Lower lobe of right lung (tissue), 2 donors: ENCODE measurements at regions not wholly inside any gene's neighbourhood (a gene's known extent, or its start where the extent isn't known, plus 50 kb on each side); places are given as distances from the start of the nearest gene placed in this dataset.
"Not testable (repeated sequence)": the region's sequence is repeated elsewhere in the genome, so short reads cannot be mapped to it uniquely, and the experiment has no call there.

Source experiments
- ATAC-seq, 2 donors: fragments of 200-7000 bp; cut with Tn5 transposase; one replicate each; pipeline ENCODE4 v1.9.1; 2020 to 2022; ENCODE audit warnings: mild to moderate bottlenecking in 2 of 2, moderate library complexity in 2 of 2
- DNase-seq: peaks from one replicate; pipeline ENCODE4 v3.0.0-alpha.2; 2020
- H3K27ac ChIP-seq: fragments of 200-600 bp; one replicate; pipeline ENCODE4 v1.8.0; 2022
- H3K27me3 ChIP-seq: fragments of 200-600 bp; one replicate; pipeline ENCODE4 v1.8.0; 2022; ENCODE audit warnings: low read depth
- H3K36me3 ChIP-seq: fragments of 200-600 bp; one replicate; pipeline ENCODE4 v1.8.0; 2022; ENCODE audit warnings: mild to moderate bottlenecking
- H3K4me1 ChIP-seq: fragments of 200-600 bp; one replicate; pipeline ENCODE4 v1.8.0; 2022
- H3K4me3 ChIP-seq: fragments of 200-600 bp; one replicate; pipeline ENCODE4 v1.8.0; 2022; ENCODE audit warnings: mild to moderate bottlenecking
- H3K9me3 ChIP-seq: fragments of 200-600 bp; one replicate; pipeline ENCODE4 v1.8.0; 2022
- CTCF ChIP-seq: fragments of 200-600 bp; IDR thresholded peaks from one replicate; pipeline ENCODE4 v1.8.0; 2022; ENCODE audit warnings: antibody characterized with exemption, mild to moderate bottlenecking
- intact Hi-C: fragments of 100-400 bp; cut with DNase I; formaldehyde crosslinking; loops from one replicate; pipeline ENCODE4 v1.11.0; 2022
- donor health status: DM: no; HTN: yes; CAD: no; lungs with severe emphysema.

- DNase-seq (no peak), ATAC-seq (no peak)
- no peak overlapping the region for H3K27ac ChIP-seq
- no peaks in the 10 kb centered on the region for H3K27me3 ChIP-seq
- no peak overlapping the region for H3K4me3 ChIP-seq
- TF ChIP-seq CTCF: no peak
- no peaks in the 10 kb centered on the region for H3K4me1 ChIP-seq
- no peaks in the 10 kb centered on the region for H3K36me3 ChIP-seq
- no peaks in the 10 kb centered on the region for H3K9me3 ChIP-seq
- intact Hi-C loops: no loop called here
These were observed 218.5 kb upstream of the CNTN3 start for GRCh38 chr3:74832925-74833324.

GRCh38 chr3:74830845-74831244, 216.4 kb upstream of the CNTN3 start:
- H3K27me3 ChIP-seq, DNase-seq, H3K36me3 ChIP-seq, H3K9me3 ChIP-seq, ATAC-seq, intact Hi-C loops, H3K4me3 ChIP-seq, H3K4me1 ChIP-seq, H3K27ac ChIP-seq: not testable (repeated sequence)

- H3K27ac ChIP-seq, ATAC-seq, H3K27me3 ChIP-seq, intact Hi-C loops, H3K4me3 ChIP-seq, H3K36me3 ChIP-seq, DNase-seq, H3K4me1 ChIP-seq, H3K9me3 ChIP-seq: not testable (repeated sequence)
These were observed 210.9 kb upstream of the CNTN3 start for GRCh38 chr3:74825404-74825803.

- Histone ChIP-seq H3K27ac (no peak overlapping the region), H3K4me1 (no peaks in the 10 kb centered on the region), H3K36me3 (no peaks in the 10 kb centered on the region), H3K9me3 (no peaks in the 10 kb centered on the region), H3K4me3 (no peak overlapping the region), H3K27me3 (no peaks in the 10 kb centered on the region)
- DNase-seq (no peak), ATAC-seq (no peak)
- intact Hi-C loops: no loop called here
- TF ChIP-seq CTCF: no peak
These were observed 209.9 kb upstream of the CNTN3 start for GRCh38 chr3:74824366-74824765.

- ATAC-seq (no peak), DNase-seq (no peak)
- Histone ChIP-seq H3K27me3 (no peaks in the 10 kb centered on the region), H3K4me1 (no peaks in the 10 kb centered on the region), H3K9me3 (no peaks in the 10 kb centered on the region), H3K4me3 (no peak overlapping the region), H3K27ac (no peak overlapping the region), H3K36me3 (no peaks in the 10 kb centered on the region)
- intact Hi-C loops: no loop called here
- no peak for TF ChIP-seq CTCF
These were observed 199.7 kb upstream of the CNTN3 start for GRCh38 chr3:74814181-74814580.

GRCh38 chr3:74812756-74813155, 198.3 kb upstream of the CNTN3 start:
- no peaks in the 10 kb centered on the region for H3K4me1 ChIP-seq
- DNase-seq (no peak), ATAC-seq (no peak)
- intact Hi-C loops: no loop called here
- no peak overlapping the region for H3K27ac ChIP-seq
- no peak overlapping the region for H3K4me3 ChIP-seq
- H3K36me3 ChIP-seq: no peaks in the 10 kb centered on the region
- H3K27me3 ChIP-seq: no peaks in the 10 kb centered on the region
- TF ChIP-seq CTCF: no peak
- H3K9me3 ChIP-seq: no peaks in the 10 kb centered on the region
